ENCODE measurements at regions not wholly inside any gene's neighbourhood (a gene's known extent, or its start where the extent isn't known, plus 50 kb on each side); places are given as distances from the start of the nearest gene placed in this dataset.

- Histone ChIP-seq H3K56ac (ENCODE audit: extremely low read depth, insufficient read depth, low read length) (no peak overlapping the region), H3K9ac (ENCODE audit: low read depth, low read length) (no peak overlapping the region), H3K27ac (ENCODE audit: insufficient read depth, low read length) (no peak overlapping the region), H4K91ac (ENCODE audit: insufficient read depth, low read depth, low read length) (peak overlapping the region; percentile 34; the same call in 1 of the 2 replicates), H2BK20ac (ENCODE audit: low read depth, low read length) (no peak overlapping the region; the same call in 1 of the 2 replicates), H4K8ac (ENCODE audit: low read depth in 2 of 2, low read length in 2 of 2) (no peak overlapping the region; a peak in 1 of 4 replicates), H3K14ac (replicated peaks; ENCODE audit: low read depth, low read length) (no peak overlapping the region), H3K79me1 (ENCODE audit: low read depth in 1 of 2, low read length in 2 of 2) (no peaks in the 10 kb centered on the region), H3K4ac (ENCODE audit: low read depth, low read length) (no peak overlapping the region), H3K18ac (ENCODE audit: low read depth, low read length) (no peak overlapping the region; the same call in 1 of the 2 replicates), H3K27me3 (ENCODE audit: control insufficient read depth, insufficient read depth, low read length) (no peaks in the 10 kb centered on the region), H3K9me3 (ENCODE audit: control insufficient read depth, insufficient read depth, low read length) (no peaks in the 10 kb centered on the region), H3K4me2 (ENCODE audit: low read depth, low read length) (no peak overlapping the region), H3K36me3 (ENCODE audit: control insufficient read depth, insufficient read depth, low read length) (no peaks in the 10 kb centered on the region), H2AK5ac (ENCODE audit: low read depth, low read length) (peak overlapping the region; percentile 24; the same call in 1 of the 2 replicates), H2BK5ac (ENCODE audit: low read depth, low read length, poor library complexity, severe bottlenecking) (no peak overlapping the region), H2BK120ac (ENCODE audit: low read depth, low read length) (no peak overlapping the region), H3K4me1 (ENCODE audit: control insufficient read depth, insufficient read depth, low read length) (no peaks in the 10 kb centered on the region; the same call in 1 of the 2 replicates), H3K23ac (ENCODE audit: low read depth, low read length) (no peak overlapping the region), H4K5ac (ENCODE audit: low read depth, low read length) (no peak overlapping the region), H2AK9ac (replicated peaks; ENCODE audit: low read depth, low read length, poor library complexity) (no peak overlapping the region), H3K4me3 (ENCODE audit: insufficient read depth, low read depth, low read length) (no peak overlapping the region), H2BK15ac (ENCODE audit: low read depth, low read length) (no peak overlapping the region), H3K9me1 (ENCODE audit: insufficient read depth, low read length) (0 out of 2 replicates have a peak, but pooled peaks cover 5% of the 10 kb centered on the region), H4K20me1 (ENCODE audit: insufficient read depth, low read length) (no peaks in the 10 kb centered on the region), H2AFZ (replicated peaks; ENCODE audit: low read length, poor library complexity) (no peak overlapping the region)
- dilution Hi-C loops (cut with HindIII; ENCODE audit: low sequenced_read_pairs, unreplicated experiment) (no loop called here), in situ Hi-C loops (cut with MboI; ENCODE audit: low sequenced_read_pairs) (no loop called here), intact Hi-C loops (cut with micrococcal nuclease) (no loop called here)
- ATAC-seq (ENCODE audit: low read depth) (no peak), DNase-seq (no peak)
- TF ChIP-seq MXI1 (IDR thresholded peaks at IDR 0.05; ENCODE audit: borderline replicate concordance, low read depth, low read length) (no peak), CEBPB (IDR thresholded peaks at IDR 0.05; ENCODE audit: low read depth, low read length) (no peak), FOS (IDR thresholded peaks at IDR 0.05; ENCODE audit: low read depth, low read length) (no peak), MAZ (IDR thresholded peaks at IDR 0.05; ENCODE audit: borderline replicate concordance, low read depth, low read length) (no peak), ELK1 (IDR thresholded peaks at IDR 0.05; ENCODE audit: borderline replicate concordance, low read depth, low read length) (no peak), CTCF (conservative IDR thresholded peaks at IDR 0.05; ENCODE audit: low read depth, low read length) (no peak), RCOR1 (IDR thresholded peaks at IDR 0.05; ENCODE audit: insufficient replicate concordance, low read length) (no peak), MAFK (IDR thresholded peaks at IDR 0.05; ENCODE audit: low read depth, low read length) (no peak), CHD1 (IDR thresholded peaks at IDR 0.05; ENCODE audit: low read depth, low read length) (no peak), RFX5 (IDR thresholded peaks at IDR 0.05; ENCODE audit: low read depth, low read length) (no peak), BHLHE40 (IDR thresholded peaks at IDR 0.05; ENCODE audit: low read depth, low read length) (no peak), RAD21 (IDR thresholded peaks at IDR 0.05; ENCODE audit: low read length) (no peak), SMC3 (IDR thresholded peaks at IDR 0.05; ENCODE audit: low read depth, low read length) (no peak), NFE2L2 (IDR thresholded peaks at IDR 0.05; ENCODE audit: low read depth, low read length) (no peak), POLR2A (IDR thresholded peaks at IDR 0.05; ENCODE audit: low read depth, low read length) (no peak)
- TF ChIP-seq, protein P1, sequence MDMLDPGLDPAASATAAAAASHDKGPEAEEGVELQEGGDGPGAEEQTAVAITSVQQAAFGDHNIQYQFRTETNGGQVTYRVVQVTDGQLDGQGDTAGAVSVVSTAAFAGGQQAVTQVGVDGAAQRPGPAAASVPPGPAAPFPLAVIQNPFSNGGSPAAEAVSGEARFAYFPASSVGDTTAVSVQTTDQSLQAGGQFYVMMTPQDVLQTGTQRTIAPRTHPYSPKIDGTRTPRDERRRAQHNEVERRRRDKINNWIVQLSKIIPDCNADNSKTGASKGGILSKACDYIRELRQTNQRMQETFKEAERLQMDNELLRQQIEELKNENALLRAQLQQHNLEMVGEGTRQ (IDR thresholded peaks at IDR 0.05; ENCODE audit: low read depth, low read length) = no peak
- BruUV-seq (replicated peaks) = no TSS peak
- POLR2A ChIA-PET (ENCODE audit: unreplicated experiment) = no interaction called here
- CTCF ChIA-PET = no interaction called here
These were observed 59.2 kb upstream of the FAM241A start for GRCh38 chr4:112086036-112086434.

Measured in IMR-90 (cell line).